GM12873 (cell line): ENCODE measurements at regions not wholly inside any gene's neighbourhood (a gene's known extent, or its start where the extent isn't known, plus 50 kb on each side); places are given as distances from the start of the nearest gene placed in this dataset.

ENCODE experiments used
- TF ChIP-seq, protein P1 (sequence below): IDR thresholded peaks from 2 replicates; pipeline ENCODE4 v1.5.1; 2012; ENCODE audit warnings: low read depth, mild to moderate bottlenecking, moderate library complexity, low read length, control low read depth; ENCODE audit not compliant: insufficient read depth; ENCODE audit errors: missing control alignments

DNA sequence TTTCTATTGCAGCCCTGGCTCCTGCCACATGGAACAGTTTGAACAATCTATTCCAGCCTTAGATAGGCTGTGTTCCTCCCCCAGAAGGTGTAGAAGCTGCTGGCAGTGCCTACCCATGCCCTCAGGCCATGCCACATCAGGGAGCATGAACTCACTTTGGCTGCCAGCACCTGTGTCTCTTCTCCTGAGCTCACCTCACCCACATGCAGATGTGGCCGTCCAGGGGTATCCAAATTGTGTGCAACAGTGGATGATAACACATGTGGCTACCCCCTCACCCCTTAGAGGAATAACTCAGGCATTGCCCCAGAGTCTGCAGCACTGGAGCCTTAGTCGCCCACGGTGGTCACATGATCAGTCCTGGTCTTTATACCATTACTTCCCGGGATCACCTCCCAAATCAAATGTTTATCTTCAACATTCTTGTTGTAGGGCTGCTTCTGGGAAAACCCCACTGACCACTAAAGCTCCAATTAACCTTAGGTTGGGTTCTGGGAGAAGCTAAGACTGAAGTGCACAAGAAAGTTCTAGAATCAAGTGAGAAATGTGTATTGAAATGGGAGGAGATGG, 110.4 kb downstream of the BANF2 start:
- TF ChIP-seq, protein P1, sequence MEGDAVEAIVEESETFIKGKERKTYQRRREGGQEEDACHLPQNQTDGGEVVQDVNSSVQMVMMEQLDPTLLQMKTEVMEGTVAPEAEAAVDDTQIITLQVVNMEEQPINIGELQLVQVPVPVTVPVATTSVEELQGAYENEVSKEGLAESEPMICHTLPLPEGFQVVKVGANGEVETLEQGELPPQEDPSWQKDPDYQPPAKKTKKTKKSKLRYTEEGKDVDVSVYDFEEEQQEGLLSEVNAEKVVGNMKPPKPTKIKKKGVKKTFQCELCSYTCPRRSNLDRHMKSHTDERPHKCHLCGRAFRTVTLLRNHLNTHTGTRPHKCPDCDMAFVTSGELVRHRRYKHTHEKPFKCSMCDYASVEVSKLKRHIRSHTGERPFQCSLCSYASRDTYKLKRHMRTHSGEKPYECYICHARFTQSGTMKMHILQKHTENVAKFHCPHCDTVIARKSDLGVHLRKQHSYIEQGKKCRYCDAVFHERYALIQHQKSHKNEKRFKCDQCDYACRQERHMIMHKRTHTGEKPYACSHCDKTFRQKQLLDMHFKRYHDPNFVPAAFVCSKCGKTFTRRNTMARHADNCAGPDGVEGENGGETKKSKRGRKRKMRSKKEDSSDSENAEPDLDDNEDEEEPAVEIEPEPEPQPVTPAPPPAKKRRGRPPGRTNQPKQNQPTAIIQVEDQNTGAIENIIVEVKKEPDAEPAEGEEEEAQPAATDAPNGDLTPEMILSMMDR, result no peak

DNA sequence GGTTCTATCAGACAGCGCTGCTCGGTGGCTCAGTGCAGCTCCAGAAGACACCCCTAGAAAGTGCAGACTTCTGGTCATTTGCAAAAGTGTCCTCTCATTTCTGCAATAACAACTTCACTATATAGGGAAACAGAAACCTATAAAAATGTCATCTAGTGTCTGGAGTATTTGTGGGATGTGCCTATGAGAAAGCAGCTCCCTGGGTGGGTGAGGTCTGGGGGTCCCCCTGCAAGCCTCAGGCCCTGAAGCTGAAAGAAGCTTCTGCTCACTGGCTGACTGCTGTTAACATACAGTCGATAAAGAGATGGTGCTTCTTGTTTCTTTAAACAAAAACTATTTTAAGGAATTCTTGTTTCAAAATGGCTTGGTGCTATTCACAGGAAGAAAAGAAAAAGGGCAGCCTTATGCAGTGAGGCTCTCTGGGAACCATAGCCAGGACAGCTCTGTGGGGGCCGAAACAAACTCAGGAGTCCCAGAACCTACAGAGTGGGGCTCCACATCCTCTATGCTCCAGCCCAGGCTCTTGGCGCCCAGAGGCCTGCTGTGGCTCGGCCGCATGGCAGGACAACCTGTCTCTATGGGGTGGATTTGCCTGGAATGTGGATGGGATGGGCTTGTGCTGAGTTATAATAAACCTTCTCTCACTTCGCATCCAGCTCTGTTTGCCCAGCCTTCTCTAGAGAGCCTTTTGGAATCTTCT, 109.7 kb downstream of the BANF2 start:
- TF ChIP-seq, protein P1, result no peak

DNA sequence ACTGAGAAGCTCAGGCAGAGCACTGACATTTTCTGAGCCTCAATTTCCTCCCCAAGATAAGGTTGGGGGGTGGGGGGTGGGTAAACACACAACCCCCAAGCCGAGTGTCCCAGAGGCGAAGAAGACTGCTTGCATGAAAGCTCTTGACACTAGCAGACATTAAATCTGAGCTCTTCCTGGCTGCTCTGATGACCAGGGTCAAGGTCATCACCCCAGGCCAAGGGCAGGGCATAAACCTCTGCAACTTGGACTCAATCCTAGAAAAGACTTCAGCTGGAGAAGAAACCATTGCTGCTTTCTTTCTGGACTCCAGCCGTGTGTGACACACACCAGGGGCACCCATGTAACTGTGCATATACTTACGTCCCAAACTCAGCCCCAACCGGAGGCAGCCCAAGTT, 109.0 kb downstream of the BANF2 start:
- TF ChIP-seq, protein P1, result no peak

DNA sequence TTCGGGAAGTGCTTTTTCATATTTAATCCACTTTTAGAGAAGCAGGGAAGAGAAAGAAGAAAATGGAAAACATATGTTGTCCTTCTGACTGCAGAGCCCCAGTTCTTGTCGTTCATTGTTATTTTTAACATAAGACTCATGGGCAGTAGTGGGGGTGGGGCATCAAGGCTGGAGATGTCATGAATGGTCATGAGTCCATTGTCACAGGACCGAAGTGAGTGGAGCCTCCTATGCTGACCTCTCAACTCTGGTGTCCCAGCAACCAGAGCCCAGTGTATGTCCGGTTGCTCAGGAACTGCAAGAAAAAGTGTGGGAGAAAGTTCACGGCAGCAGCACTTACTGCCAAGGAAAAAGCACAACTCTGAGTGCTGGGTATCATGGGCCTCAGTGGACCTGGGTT, 108.6 kb downstream of the BANF2 start:
- TF ChIP-seq, protein P1, result no peak

DNA sequence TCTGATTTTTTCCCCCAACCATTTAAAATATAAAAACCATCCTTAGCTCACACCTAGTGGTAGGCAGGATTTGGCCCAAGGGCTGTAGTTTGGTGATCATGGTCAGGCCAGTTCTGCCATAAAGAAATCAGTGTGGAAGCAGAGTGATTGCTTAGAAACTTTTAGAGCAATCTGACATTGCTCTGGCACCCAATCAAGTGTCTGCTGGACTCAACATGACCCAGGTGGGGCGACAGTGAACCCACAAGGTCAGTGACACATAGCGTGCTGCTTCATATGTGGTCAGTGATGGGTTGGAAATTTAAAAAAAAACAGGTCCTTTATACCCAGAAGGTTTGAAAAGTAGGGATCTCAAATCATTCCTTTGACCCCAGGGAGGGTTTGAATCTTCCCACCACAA, 107.9 kb downstream of the BANF2 start:
- TF ChIP-seq, protein P1, result no peak

DNA sequence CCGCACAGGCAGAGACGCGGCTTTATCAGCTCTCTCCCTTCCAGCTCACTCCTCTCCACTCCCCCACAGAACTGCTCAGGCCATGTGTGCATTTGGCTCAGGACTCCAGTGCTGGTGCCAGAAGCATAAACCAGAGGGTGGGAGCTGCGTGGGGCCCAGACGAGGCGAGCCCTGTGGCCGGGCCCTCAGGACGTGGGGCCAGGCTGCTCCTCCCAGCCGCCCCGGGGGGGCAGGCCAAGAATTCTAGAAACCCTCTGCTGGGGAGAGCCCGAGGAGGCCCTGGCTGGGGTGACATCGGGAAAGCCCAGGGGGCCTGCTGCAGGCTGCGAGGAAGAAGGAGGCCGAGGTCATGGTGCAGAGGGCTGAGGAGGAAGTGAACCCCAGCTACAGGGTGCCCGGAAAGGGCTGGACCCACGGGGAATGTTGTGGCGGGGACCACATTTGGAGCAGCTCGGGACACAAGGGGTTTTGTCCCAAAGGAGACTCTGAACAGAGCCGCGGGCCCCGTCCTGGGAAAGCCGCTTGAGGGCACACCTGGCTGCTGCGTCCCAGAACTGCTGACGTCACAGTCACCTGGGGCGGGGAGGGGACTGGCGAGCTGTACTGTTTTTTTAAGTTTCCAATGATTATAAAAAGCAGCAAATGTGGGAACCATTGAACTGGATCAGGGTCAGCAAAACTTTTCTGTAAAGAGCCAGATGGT, 107.1 kb downstream of the BANF2 start:
- TF ChIP-seq, protein P1, result no peak

DNA sequence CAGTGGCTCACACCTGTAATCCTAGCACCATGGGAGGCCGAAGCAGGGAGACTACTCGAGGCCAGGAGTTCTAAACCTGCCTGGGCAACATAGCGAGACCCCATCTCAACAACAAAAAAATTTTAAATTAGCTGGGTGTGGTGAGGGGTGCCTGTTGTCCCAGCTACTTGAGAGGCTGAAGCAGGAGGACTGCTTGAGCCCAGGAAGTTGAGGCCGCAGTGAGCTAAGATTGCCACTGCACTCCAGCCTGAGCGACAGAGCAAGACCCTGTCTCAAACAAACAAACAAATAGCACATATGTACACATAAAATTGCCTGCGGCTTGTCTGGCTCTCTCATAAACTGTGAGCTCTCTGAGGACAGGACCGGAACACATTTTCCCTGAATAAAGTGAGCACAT, 106.3 kb downstream of the BANF2 start:
- TF ChIP-seq, protein P1, result no peak
